Endodermal cell (in vitro differentiated cells): ENCODE measurements at regions not wholly inside any gene's neighbourhood (a gene's known extent, or its start where the extent isn't known, plus 50 kb on each side); places are given as distances from the start of the nearest gene placed in this dataset.

Experiments used
- DNase-seq: peaks from one replicate; pipeline ENCODE4 v3.0.0-alpha.2; 2017
- H3K27ac ChIP-seq: 2 replicates; pipeline ENCODE4 v1.5.1; 2013; ENCODE audit warnings: mild to moderate bottlenecking, low read depth, low read length, moderate library complexity
- H3K27me3 ChIP-seq: 2 replicates; pipeline ENCODE4 v1.6.1; 2013; ENCODE audit warnings: mild to moderate bottlenecking, low read length, moderate library complexity; ENCODE audit not compliant: insufficient read depth, control insufficient read depth, poor library complexity, severe bottlenecking
- H3K36me3 ChIP-seq: 2 replicates; pipeline ENCODE4 v1.7.0; 2013; ENCODE audit warnings: mild to moderate bottlenecking, low read length, moderate library complexity; ENCODE audit not compliant: control insufficient read depth, insufficient read depth
- H3K4me1 ChIP-seq: one replicate; pipeline ENCODE4 v1.7.0; 2013; ENCODE audit warnings: low read length; ENCODE audit not compliant: control insufficient read depth, insufficient read depth
- H3K4me3 ChIP-seq: 2 replicates; pipeline ENCODE4 v1.5.1; 2013; ENCODE audit warnings: mild to moderate bottlenecking, low read length, moderate library complexity
- H3K9ac ChIP-seq: 2 replicates; pipeline ENCODE4 v1.6.1; 2013; ENCODE audit warnings: mild to moderate bottlenecking, low read length, moderate library complexity; ENCODE audit not compliant: poor library complexity, severe bottlenecking; ENCODE audit errors: extremely low read depth
- H3K9me3 ChIP-seq: 2 replicates; pipeline ENCODE4 v1.6.1; 2013; ENCODE audit warnings: mild to moderate bottlenecking, low read length, moderate library complexity; ENCODE audit not compliant: control insufficient read depth
- H3K27ac Mint-ChIP-seq: 2 replicates; pipeline ENCODE4 v1.8.0; 2020; ENCODE audit warnings: mixed read lengths
- H3K27me3 Mint-ChIP-seq: 2 replicates; pipeline ENCODE4 v1.8.0; 2021; ENCODE audit warnings: mild to moderate bottlenecking, mixed read lengths; ENCODE audit not compliant: insufficient read depth
- H3K36me3 Mint-ChIP-seq: 2 replicates; pipeline ENCODE4 v1.8.0; 2020; ENCODE audit warnings: low read depth, mixed read lengths
- H3K4me1 Mint-ChIP-seq: 2 replicates; pipeline ENCODE4 v1.8.0; 2020; ENCODE audit warnings: mixed read lengths
- H3K4me3 Mint-ChIP-seq: 2 replicates; pipeline ENCODE4 v1.8.0; 2020; ENCODE audit warnings: mild to moderate bottlenecking, moderate library complexity, mixed read lengths
- H3K9me3 Mint-ChIP-seq: 2 replicates; pipeline ENCODE4 v1.8.0; 2020; ENCODE audit warnings: mild to moderate bottlenecking, mixed read lengths
- WGBS, 2 experiments: methylation state at CpG; one replicate each; pipeline versions ENCODE4 v1.1.5 to v1.1.7; 2013; ENCODE audit warnings: missing lambda C conversion rate in 2 of 2, mixed read lengths in 1 of 2; ENCODE audit not compliant: insufficient coverage in 1 of 2, insufficient read length in 1 of 2; 5-methylcytosine and 5-hydroxymethylcytosine counted together
- TF ChIP-seq, protein P1 (sequence below): fragments of 200-600 bp; sonication (generic); conservative IDR thresholded peaks from 2 replicates; pipeline ENCODE4 v1.5.0; 2021; ENCODE audit warnings: antibody characterized with exemption, mild to moderate bottlenecking

GRCh38 chr5:54703133-54703532 lies 185.6 kb downstream of the SNX18 start:
- no peak overlapping the region for H3K9ac ChIP-seq
- no peak for DNase-seq
- H3K9me3 Mint-ChIP-seq = no peaks in the 10 kb centered on the region
- TF ChIP-seq, protein P1, sequence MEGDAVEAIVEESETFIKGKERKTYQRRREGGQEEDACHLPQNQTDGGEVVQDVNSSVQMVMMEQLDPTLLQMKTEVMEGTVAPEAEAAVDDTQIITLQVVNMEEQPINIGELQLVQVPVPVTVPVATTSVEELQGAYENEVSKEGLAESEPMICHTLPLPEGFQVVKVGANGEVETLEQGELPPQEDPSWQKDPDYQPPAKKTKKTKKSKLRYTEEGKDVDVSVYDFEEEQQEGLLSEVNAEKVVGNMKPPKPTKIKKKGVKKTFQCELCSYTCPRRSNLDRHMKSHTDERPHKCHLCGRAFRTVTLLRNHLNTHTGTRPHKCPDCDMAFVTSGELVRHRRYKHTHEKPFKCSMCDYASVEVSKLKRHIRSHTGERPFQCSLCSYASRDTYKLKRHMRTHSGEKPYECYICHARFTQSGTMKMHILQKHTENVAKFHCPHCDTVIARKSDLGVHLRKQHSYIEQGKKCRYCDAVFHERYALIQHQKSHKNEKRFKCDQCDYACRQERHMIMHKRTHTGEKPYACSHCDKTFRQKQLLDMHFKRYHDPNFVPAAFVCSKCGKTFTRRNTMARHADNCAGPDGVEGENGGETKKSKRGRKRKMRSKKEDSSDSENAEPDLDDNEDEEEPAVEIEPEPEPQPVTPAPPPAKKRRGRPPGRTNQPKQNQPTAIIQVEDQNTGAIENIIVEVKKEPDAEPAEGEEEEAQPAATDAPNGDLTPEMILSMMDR = no peak
- WGBS, 2 experiments = 74% methylated on average over 2 of the region's 2 CpGs; no CpG with 5 or more reads in 1 of the 2 experiments
- H3K4me1 ChIP-seq = no peaks in the 10 kb centered on the region
- peak overlapping the region; percentile 46 for H3K27ac ChIP-seq
- no peaks in the 10 kb centered on the region for H3K36me3 ChIP-seq
- H3K9me3 ChIP-seq = no peaks in the 10 kb centered on the region
- H3K27me3 ChIP-seq = no peaks in the 10 kb centered on the region
- no peak overlapping the region for H3K4me3 Mint-ChIP-seq
- H3K4me1 Mint-ChIP-seq = peaks cover 5% of the 10 kb centered on the region
- H3K27ac Mint-ChIP-seq = no peak overlapping the region
- no peak overlapping the region for H3K4me3 ChIP-seq
- peaks cover 3% of the 10 kb centered on the region for H3K27me3 Mint-ChIP-seq
- no peaks in the 10 kb centered on the region for H3K36me3 Mint-ChIP-seq

- DNase-seq = no peak
- Histone ChIP-seq H3K4me1 (no peaks in the 10 kb centered on the region), H3K9ac (no peak overlapping the region), H3K27ac (no peak overlapping the region), H3K27me3 (no peaks in the 10 kb centered on the region), H3K9me3 (no peaks in the 10 kb centered on the region), H3K4me3 (no peak overlapping the region), H3K36me3 (no peaks in the 10 kb centered on the region)
- TF ChIP-seq, protein P1 = no peak
- H3K4me3 Mint-ChIP-seq = no peak overlapping the region
- peaks cover 5% of the 10 kb centered on the region for H3K4me1 Mint-ChIP-seq
- no peaks in the 10 kb centered on the region for H3K9me3 Mint-ChIP-seq
- H3K27ac Mint-ChIP-seq = no peak overlapping the region
- 95 to 100% methylated on average over 1 of the region's 1 CpG for WGBS, 2 experiments
- peaks cover 3% of the 10 kb centered on the region for H3K27me3 Mint-ChIP-seq
- no peaks in the 10 kb centered on the region for H3K36me3 Mint-ChIP-seq
Observed at GRCh38 chr5:54702470-54702869, 184.9 kb downstream of the SNX18 start.

GRCh38 chr5:54700986-54701578 lies 183.5 kb downstream of the SNX18 start:
- no peak for DNase-seq
- H3K4me3 Mint-ChIP-seq = no peak overlapping the region
- peaks cover 3% of the 10 kb centered on the region for H3K27me3 Mint-ChIP-seq
- no peaks in the 10 kb centered on the region for H3K36me3 ChIP-seq
- no peak overlapping the region for H3K27ac ChIP-seq
- no peak overlapping the region for H3K9ac ChIP-seq
- no peak overlapping the region for H3K4me3 ChIP-seq
- TF ChIP-seq, protein P1 = no peak
- H3K4me1 Mint-ChIP-seq = peaks cover 5% of the 10 kb centered on the region
- H3K36me3 Mint-ChIP-seq = no peaks in the 10 kb centered on the region
- WGBS, 2 experiments = 87 to 93% methylated on average over 4 to 5 of the region's 5 CpGs
- no peaks in the 10 kb centered on the region for H3K9me3 ChIP-seq
- H3K27me3 ChIP-seq = no peaks in the 10 kb centered on the region
- H3K9me3 Mint-ChIP-seq = no peaks in the 10 kb centered on the region
- H3K4me1 ChIP-seq = no peaks in the 10 kb centered on the region
- H3K27ac Mint-ChIP-seq = no peak overlapping the region
